Thoracic aorta (tissue), 2 donors: ENCODE measurements at regions not wholly inside any gene's neighbourhood (a gene's known extent, or its start where the extent isn't known, plus 50 kb on each side); places are given as distances from the start of the nearest gene placed in this dataset.

Source experiments
- ATAC-seq: fragments of 150-250 bp; one replicate; pipeline ENCODE4 v1.8.0; 2017; ENCODE audit warnings: low read depth; ENCODE audit not compliant: insufficient number of reproducible peaks, low FRiP score
- DNase-seq: peaks from one replicate; pipeline ENCODE4 v3.0.0-alpha.2; 2020; ENCODE audit warnings: low spot score
- H3K27ac ChIP-seq, 2 donors: fragments of 200-600 bp; sonication (generic); 1 replicate in 1 of 2; 2 replicates in 1 of 2; pipeline ENCODE4 v1.5.1; 2016; ENCODE audit warnings: mild to moderate bottlenecking in 2 of 2, moderate library complexity in 2 of 2
- H3K27me3 ChIP-seq: fragments of 200-600 bp; sonication (generic); replicated peaks from 2 replicates; pipeline ENCODE4 v1.6.0; 2016; ENCODE audit warnings: mild to moderate bottlenecking; ENCODE audit not compliant: insufficient read depth
- H3K36me3 ChIP-seq: fragments of 200-600 bp; sonication (generic); one replicate; pipeline ENCODE4 v1.5.1; 2016
- H3K4me1 ChIP-seq, 2 donors: fragments of 200-600 bp; sonication (generic); 1 replicate in 1 of 2; 2 replicates in 1 of 2; pipeline versions ENCODE4 v1.5.1 to v1.6.0; 2016; ENCODE audit warnings: low read depth in 2 of 2, mild to moderate bottlenecking in 1 of 2; ENCODE audit not compliant: control insufficient read depth in 1 of 2
- H3K4me3 ChIP-seq: fragments of 200-600 bp; sonication (generic); 2 replicates; pipeline ENCODE4 v1.5.1; 2016; ENCODE audit warnings: mild to moderate bottlenecking
- H3K9me3 ChIP-seq: fragments of 200-600 bp; sonication (generic); 2 replicates; pipeline ENCODE4 v1.5.1; 2016
- TF ChIP-seq, protein P1 (sequence below): fragments of 200-600 bp; sonication (generic); IDR thresholded peaks from one replicate; pipeline ENCODE4 v1.5.1; 2019; ENCODE audit warnings: antibody characterized with exemption

GRCh38 chr3:80554304-80554703 is 786.5 kb upstream of the ROBO1 start:
- no peak overlapping the region for H3K4me3 ChIP-seq
- no peaks in the 10 kb centered on the region for H3K36me3 ChIP-seq
- ATAC-seq (no peak), DNase-seq (no peak)
- no peaks in the 10 kb centered on the region for H3K9me3 ChIP-seq
- H3K27me3 ChIP-seq, result no peaks in the 10 kb centered on the region
- H3K4me1 ChIP-seq, result no peaks in the 10 kb centered on the region
- TF ChIP-seq, protein P1, sequence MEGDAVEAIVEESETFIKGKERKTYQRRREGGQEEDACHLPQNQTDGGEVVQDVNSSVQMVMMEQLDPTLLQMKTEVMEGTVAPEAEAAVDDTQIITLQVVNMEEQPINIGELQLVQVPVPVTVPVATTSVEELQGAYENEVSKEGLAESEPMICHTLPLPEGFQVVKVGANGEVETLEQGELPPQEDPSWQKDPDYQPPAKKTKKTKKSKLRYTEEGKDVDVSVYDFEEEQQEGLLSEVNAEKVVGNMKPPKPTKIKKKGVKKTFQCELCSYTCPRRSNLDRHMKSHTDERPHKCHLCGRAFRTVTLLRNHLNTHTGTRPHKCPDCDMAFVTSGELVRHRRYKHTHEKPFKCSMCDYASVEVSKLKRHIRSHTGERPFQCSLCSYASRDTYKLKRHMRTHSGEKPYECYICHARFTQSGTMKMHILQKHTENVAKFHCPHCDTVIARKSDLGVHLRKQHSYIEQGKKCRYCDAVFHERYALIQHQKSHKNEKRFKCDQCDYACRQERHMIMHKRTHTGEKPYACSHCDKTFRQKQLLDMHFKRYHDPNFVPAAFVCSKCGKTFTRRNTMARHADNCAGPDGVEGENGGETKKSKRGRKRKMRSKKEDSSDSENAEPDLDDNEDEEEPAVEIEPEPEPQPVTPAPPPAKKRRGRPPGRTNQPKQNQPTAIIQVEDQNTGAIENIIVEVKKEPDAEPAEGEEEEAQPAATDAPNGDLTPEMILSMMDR, result no peak
- H3K27ac ChIP-seq, result no peak overlapping the region

GRCh38 chr3:80553211-80553610 is 785.4 kb upstream of the ROBO1 start:
- TF ChIP-seq, protein P1, result no peak
- no peak overlapping the region for H3K27ac ChIP-seq
- no peaks in the 10 kb centered on the region for H3K4me1 ChIP-seq
- no peaks in the 10 kb centered on the region for H3K27me3 ChIP-seq
- no peak overlapping the region for H3K4me3 ChIP-seq
- no peak for ATAC-seq
- DNase-seq, result no peak
- H3K9me3 ChIP-seq, result no peaks in the 10 kb centered on the region
- H3K36me3 ChIP-seq, result no peaks in the 10 kb centered on the region

DNA sequence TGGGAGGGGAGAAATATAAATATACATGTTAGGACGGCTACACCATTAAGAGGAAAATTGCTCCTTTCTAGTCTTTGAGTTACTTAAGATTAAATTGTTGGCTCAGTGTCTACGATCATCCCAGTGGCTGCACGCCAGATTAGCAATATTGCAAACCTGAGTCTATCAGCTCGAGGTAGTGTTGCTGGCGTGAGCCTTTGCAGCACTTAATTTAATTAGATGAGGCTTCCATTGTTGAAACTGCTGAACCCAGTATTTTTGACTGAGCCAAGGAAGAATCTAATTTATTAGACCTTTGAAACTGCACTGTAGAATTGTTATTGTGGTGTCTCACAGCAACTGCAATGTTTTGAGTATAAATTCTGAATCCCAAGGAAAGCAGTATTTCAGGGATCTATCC is 782.4 kb upstream of the ROBO1 start:
- Histone ChIP-seq H3K4me3 (no peak overlapping the region), H3K27ac (no peak overlapping the region), H3K9me3 (no peaks in the 10 kb centered on the region), H3K27me3 (no peaks in the 10 kb centered on the region), H3K36me3 (no peaks in the 10 kb centered on the region), H3K4me1 (no peaks in the 10 kb centered on the region)
- no peak for ATAC-seq
- TF ChIP-seq, protein P1, result no peak
- no peak for DNase-seq

GRCh38 chr3:80549173-80549572 is 781.4 kb upstream of the ROBO1 start:
- H3K9me3 ChIP-seq, result no peaks in the 10 kb centered on the region
- DNase-seq (no peak), ATAC-seq (no peak)
- H3K36me3 ChIP-seq, result no peaks in the 10 kb centered on the region
- no peaks in the 10 kb centered on the region for H3K4me1 ChIP-seq
- TF ChIP-seq, protein P1, result no peak
- H3K27me3 ChIP-seq, result no peaks in the 10 kb centered on the region
- H3K27ac ChIP-seq, result no peak overlapping the region
- no peak overlapping the region for H3K4me3 ChIP-seq

GRCh38 chr3:80543154-80543553 is 775.4 kb upstream of the ROBO1 start:
- no peaks in the 10 kb centered on the region for H3K27me3 ChIP-seq
- no peak for ATAC-seq
- no peaks in the 10 kb centered on the region for H3K9me3 ChIP-seq
- no peaks in the 10 kb centered on the region for H3K36me3 ChIP-seq
- no peaks in the 10 kb centered on the region for H3K4me1 ChIP-seq
- no peak for DNase-seq
- TF ChIP-seq, protein P1, result no peak
- no peak overlapping the region for H3K4me3 ChIP-seq
- no peak overlapping the region for H3K27ac ChIP-seq
